Neural progenitor cell (in vitro differentiated cells): ENCODE measurements at regions not wholly inside any gene's neighbourhood (a gene's known extent, or its start where the extent isn't known, plus 50 kb on each side); places are given as distances from the start of the nearest gene placed in this dataset.

Source experiments
- DNase-seq: peaks from one replicate; pipeline ENCODE4 v3.0.0-alpha.2; 2016; ENCODE audit warnings: low spot score
- H2AFZ ChIP-seq: fragments of 200-600 bp; sonication (generic); replicated peaks from 2 replicates; pipeline ENCODE4 v1.6.1; 2016; ENCODE audit warnings: antibody characterized with exemption
- H3F3A ChIP-seq: fragments of 200-600 bp; sonication (generic); 2 replicates; pipeline ENCODE4 v1.6.1; 2016; ENCODE audit warnings: antibody characterized with exemption, low read depth
- H3K27ac ChIP-seq: fragments of 200-600 bp; sonication (generic); 2 replicates; pipeline ENCODE4 v1.5.1; 2016; ENCODE audit warnings: mild to moderate bottlenecking
- H3K27me3 ChIP-seq: fragments of 200-600 bp; sonication (generic); 2 replicates; pipeline ENCODE4 v1.6.1; 2016; ENCODE audit warnings: mild to moderate bottlenecking, moderate library complexity
- H3K36me3 ChIP-seq: fragments of 200-600 bp; sonication (generic); 2 replicates; pipeline ENCODE4 v1.5.1; 2016
- H3K4me1 ChIP-seq: fragments of 200-600 bp; sonication (generic); 2 replicates; pipeline ENCODE4 v1.6.1; 2016; ENCODE audit warnings: mixed run types
- H3K4me2 ChIP-seq: fragments of 200-600 bp; sonication (generic); 2 replicates; pipeline ENCODE4 v1.6.1; 2016
- H3K4me3 ChIP-seq: fragments of 200-600 bp; sonication (generic); 2 replicates; pipeline ENCODE4 v1.5.1; 2016
- H3K79me2 ChIP-seq: fragments of 200-600 bp; sonication (generic); 2 replicates; pipeline ENCODE4 v1.6.1; 2016; ENCODE audit warnings: low read depth
- H3K9ac ChIP-seq: fragments of 200-600 bp; sonication (generic); 2 replicates; pipeline ENCODE4 v1.6.1; 2016
- H3K9me3 ChIP-seq: fragments of 200-600 bp; sonication (generic); 2 replicates; pipeline ENCODE4 v1.5.1; 2016; ENCODE audit warnings: low read depth
- H4K20me1 ChIP-seq: fragments of 200-600 bp; sonication (generic); 2 replicates; pipeline ENCODE4 v1.6.1; 2016; ENCODE audit warnings: low read depth
- H3K27ac Mint-ChIP-seq: 3 replicates; pipeline ENCODE4 v1.8.0; 2021; ENCODE audit warnings: mixed read lengths
- H3K27me3 Mint-ChIP-seq: 2 replicates; pipeline ENCODE4 v1.8.0; 2022; ENCODE audit warnings: low read depth, mild to moderate bottlenecking, inconsistent platforms, moderate library complexity, mixed read lengths; ENCODE audit not compliant: insufficient read depth
- H3K36me3 Mint-ChIP-seq: 3 replicates; pipeline ENCODE4 v1.8.0; 2021; ENCODE audit warnings: mixed read lengths
- H3K4me1 Mint-ChIP-seq: 3 replicates; pipeline ENCODE4 v1.8.0; 2021; ENCODE audit warnings: mixed read lengths
- H3K4me3 Mint-ChIP-seq: 3 replicates; pipeline ENCODE4 v1.8.0; 2021; ENCODE audit warnings: mild to moderate bottlenecking, moderate library complexity, mixed read lengths
- H3K9me3 Mint-ChIP-seq: 3 replicates; pipeline ENCODE4 v1.8.0; 2020; ENCODE audit warnings: mixed read lengths
- EZH2 ChIP-seq: fragments of 200-600 bp; sonication (generic); IDR thresholded peaks from 2 replicates; pipeline ENCODE4 v1.6.1; 2017; ENCODE audit warnings: antibody characterized with exemption, mild to moderate bottlenecking, moderate library complexity
- EZH2phosphoT487 ChIP-seq: fragments of 200-600 bp; sonication (generic); IDR thresholded peaks from 2 replicates; pipeline ENCODE4 v1.6.1; 2017; ENCODE audit warnings: antibody characterized with exemption
- TF ChIP-seq, protein P1 (sequence below): fragments of 200-600 bp; sonication (generic); IDR thresholded peaks from 2 replicates; pipeline ENCODE4 v1.5.1; 2017; ENCODE audit warnings: antibody characterized with exemption, mild to moderate bottlenecking

DNA sequence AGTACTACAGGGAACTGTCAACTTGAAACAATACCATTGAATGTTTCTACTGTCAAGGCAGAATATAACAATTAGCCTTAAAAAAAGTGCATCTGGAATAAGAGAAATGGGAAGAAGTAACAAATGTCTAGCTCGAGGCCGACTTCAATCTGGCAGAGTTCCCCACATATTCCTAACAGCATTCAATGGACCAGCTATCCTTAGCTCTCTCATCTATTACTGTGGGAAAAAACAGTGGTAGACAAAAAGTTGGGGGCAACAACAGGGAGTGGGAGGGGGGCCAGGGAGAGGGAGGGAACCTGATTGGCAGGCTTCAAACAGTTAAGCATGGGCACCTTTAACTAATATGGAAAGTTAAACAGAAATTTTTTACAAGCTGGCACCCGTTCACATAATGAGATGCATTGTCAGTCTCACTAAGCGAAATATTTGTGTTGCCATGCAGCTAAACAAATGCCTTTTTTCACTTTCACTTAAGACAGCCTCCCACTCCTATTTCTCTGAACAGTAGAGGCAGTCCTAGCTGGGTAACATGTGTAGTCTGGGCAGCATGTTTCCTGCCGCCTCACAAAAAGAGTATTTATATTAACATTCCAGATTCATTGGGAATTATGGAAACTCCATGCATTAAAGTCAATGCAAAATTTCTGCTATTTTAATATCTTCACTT, 62.2 kb upstream of the SOX6 start:
- no peak overlapping the region for H3K4me3 Mint-ChIP-seq

DNA sequence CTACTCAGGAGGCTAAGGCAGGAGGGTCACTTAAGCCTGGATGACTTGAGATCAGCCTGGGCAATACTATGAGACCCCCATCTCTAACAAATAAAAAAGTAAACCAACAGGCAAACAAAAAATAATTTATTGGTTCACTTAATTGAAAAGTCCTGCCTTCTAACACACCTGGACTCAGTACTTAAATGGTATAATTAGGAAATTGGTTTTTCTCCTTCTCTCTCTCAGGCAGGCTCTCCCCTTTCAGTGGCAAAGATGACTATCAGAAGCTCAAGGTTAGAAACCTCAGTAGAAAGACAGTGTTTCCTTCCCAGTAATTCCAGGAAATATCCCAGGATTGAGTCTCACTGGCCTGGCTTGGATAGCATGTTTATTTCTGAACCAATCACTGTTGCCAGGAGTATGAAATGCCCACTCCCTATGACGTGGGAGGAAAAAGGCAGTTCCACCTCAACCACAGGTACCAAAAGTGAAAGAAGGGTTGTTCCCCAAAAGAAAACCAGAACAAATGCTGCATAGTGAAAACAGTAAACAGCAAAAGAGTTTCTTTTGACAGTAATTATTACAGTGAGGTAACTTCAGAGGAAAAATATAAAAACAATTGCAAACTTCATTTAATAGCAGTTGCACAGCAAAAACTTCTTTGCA, 56.3 kb upstream of the SOX6 start:
- Histone ChIP-seq H3K36me3 (no peaks in the 10 kb centered on the region), H3F3A (no peaks in the 10 kb centered on the region), H3K4me2 (no peak overlapping the region), H3K9me3 (no peaks in the 10 kb centered on the region), H4K20me1 (no peaks in the 10 kb centered on the region), H3K79me2 (no peaks in the 10 kb centered on the region), H3K4me3 (no peak overlapping the region), H3K27ac (no peak overlapping the region), H2AFZ (no peak overlapping the region), H3K27me3 (peaks cover 100% of the 10 kb centered on the region), H3K9ac (no peak overlapping the region), H3K4me1 (no peaks in the 10 kb centered on the region)
- Mint-ChIP-seq H3K27ac (no peak overlapping the region), H3K4me1 (no peaks in the 10 kb centered on the region), H3K27me3 (no peaks in the 10 kb centered on the region), H3K4me3 (no peak overlapping the region), H3K9me3 (no peaks in the 10 kb centered on the region), H3K36me3 (peaks cover 1% of the 10 kb centered on the region)
- TF ChIP-seq EZH2 (no peak), EZH2phosphoT487 (no peak)
- TF ChIP-seq, protein P1, sequence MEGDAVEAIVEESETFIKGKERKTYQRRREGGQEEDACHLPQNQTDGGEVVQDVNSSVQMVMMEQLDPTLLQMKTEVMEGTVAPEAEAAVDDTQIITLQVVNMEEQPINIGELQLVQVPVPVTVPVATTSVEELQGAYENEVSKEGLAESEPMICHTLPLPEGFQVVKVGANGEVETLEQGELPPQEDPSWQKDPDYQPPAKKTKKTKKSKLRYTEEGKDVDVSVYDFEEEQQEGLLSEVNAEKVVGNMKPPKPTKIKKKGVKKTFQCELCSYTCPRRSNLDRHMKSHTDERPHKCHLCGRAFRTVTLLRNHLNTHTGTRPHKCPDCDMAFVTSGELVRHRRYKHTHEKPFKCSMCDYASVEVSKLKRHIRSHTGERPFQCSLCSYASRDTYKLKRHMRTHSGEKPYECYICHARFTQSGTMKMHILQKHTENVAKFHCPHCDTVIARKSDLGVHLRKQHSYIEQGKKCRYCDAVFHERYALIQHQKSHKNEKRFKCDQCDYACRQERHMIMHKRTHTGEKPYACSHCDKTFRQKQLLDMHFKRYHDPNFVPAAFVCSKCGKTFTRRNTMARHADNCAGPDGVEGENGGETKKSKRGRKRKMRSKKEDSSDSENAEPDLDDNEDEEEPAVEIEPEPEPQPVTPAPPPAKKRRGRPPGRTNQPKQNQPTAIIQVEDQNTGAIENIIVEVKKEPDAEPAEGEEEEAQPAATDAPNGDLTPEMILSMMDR: no peak
- no peak for DNase-seq

More for the DNA sequence above, 62.2 kb upstream of the SOX6 start:
- no peaks in the 10 kb centered on the region for H4K20me1 ChIP-seq
- no peak overlapping the region for H3K4me3 ChIP-seq
- H3K79me2 ChIP-seq: no peaks in the 10 kb centered on the region
- peaks cover 4% of the 10 kb centered on the region for H3K4me1 Mint-ChIP-seq
- H3K9me3 ChIP-seq: no peaks in the 10 kb centered on the region
- H2AFZ ChIP-seq: no peak overlapping the region
- no peaks in the 10 kb centered on the region for H3K36me3 ChIP-seq
- H3K27me3 ChIP-seq: peaks cover 100% of the 10 kb centered on the region
- H3K27me3 Mint-ChIP-seq: no peaks in the 10 kb centered on the region
- no peaks in the 10 kb centered on the region for H3K36me3 Mint-ChIP-seq
- no peaks in the 10 kb centered on the region for H3K4me1 ChIP-seq
- H3K4me2 ChIP-seq: no peak overlapping the region
- no peak for DNase-seq
- no peak overlapping the region for H3K9ac ChIP-seq
- H3K27ac Mint-ChIP-seq: no peak overlapping the region
- TF ChIP-seq EZH2phosphoT487 (no peak), EZH2 (no peak)
- TF ChIP-seq, protein P1: no peak
- H3K9me3 Mint-ChIP-seq: no peaks in the 10 kb centered on the region
- H3F3A ChIP-seq: no peaks in the 10 kb centered on the region
- no peak overlapping the region for H3K27ac ChIP-seq

DNA sequence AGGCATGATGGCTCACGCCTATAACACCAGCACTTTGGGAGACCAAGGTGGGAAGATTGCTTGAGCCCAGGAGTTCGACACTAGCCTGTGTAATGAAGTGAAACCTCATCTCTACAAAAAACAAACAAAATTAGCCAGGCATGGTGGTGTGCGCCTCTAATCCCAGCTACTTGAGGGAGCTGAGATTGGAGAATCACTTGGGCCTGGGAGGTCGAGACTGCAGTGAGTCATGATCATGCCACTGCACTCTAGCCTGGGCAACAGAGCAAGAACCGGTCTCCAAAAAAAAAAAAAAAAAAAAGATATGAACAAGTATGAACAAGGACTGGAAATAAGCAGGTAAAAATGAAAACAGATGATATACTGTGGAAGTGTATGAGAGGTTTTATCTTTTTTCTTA, 54.1 kb upstream of the SOX6 start:
- no peak overlapping the region for H3K4me3 Mint-ChIP-seq
- H3K27ac Mint-ChIP-seq: no peak overlapping the region
- Histone ChIP-seq H3K4me2 (no peak overlapping the region), H3F3A (no peaks in the 10 kb centered on the region), H3K27ac (no peak overlapping the region), H3K27me3 (peaks cover 100% of the 10 kb centered on the region), H3K36me3 (no peaks in the 10 kb centered on the region), H4K20me1 (no peaks in the 10 kb centered on the region), H3K4me3 (no peak overlapping the region), H3K79me2 (no peaks in the 10 kb centered on the region), H3K4me1 (peaks cover 8% of the 10 kb centered on the region), H2AFZ (no peak overlapping the region), H3K9ac (no peak overlapping the region), H3K9me3 (no peaks in the 10 kb centered on the region)
- no peak for TF ChIP-seq EZH2phosphoT487
- H3K9me3 Mint-ChIP-seq: no peaks in the 10 kb centered on the region
- H3K4me1 Mint-ChIP-seq: peaks cover 12% of the 10 kb centered on the region
- no peak for DNase-seq
- H3K36me3 Mint-ChIP-seq: peaks cover 1% of the 10 kb centered on the region
- H3K27me3 Mint-ChIP-seq: no peaks in the 10 kb centered on the region

DNA sequence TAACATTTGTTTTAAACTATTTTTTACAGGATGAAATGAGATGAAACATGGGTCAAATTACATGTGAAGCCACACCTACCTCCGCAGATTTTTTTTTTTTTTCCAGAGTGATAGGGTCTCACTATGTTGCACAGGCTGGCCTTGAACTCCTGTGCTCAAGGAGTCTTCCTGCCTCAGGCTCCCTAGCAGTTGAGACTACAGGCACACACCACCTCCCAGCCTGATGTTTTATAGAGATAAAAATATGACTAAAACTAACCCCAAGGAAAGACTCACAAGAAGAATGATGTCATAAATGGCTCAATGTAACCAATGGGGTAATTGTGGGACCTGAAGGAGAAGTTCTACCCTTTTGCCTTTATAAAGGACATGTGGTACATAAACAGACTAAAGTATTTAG, 52.3 kb upstream of the SOX6 start:
- Histone ChIP-seq H3F3A (peaks cover 15% of the 10 kb centered on the region), H3K4me2 (no peak overlapping the region), H3K4me1 (peaks cover 27% of the 10 kb centered on the region), H3K27me3 (peaks cover 100% of the 10 kb centered on the region), H2AFZ (no peak overlapping the region), H3K9me3 (no peaks in the 10 kb centered on the region), H3K79me2 (no peaks in the 10 kb centered on the region), H3K4me3 (no peak overlapping the region), H3K36me3 (no peaks in the 10 kb centered on the region), H3K9ac (no peak overlapping the region), H4K20me1 (no peaks in the 10 kb centered on the region), H3K27ac (no peak overlapping the region)
- Mint-ChIP-seq H3K27me3 (no peaks in the 10 kb centered on the region), H3K4me1 (peaks cover 29% of the 10 kb centered on the region), H3K36me3 (peaks cover 1% of the 10 kb centered on the region), H3K27ac (no peak overlapping the region), H3K9me3 (no peaks in the 10 kb centered on the region), H3K4me3 (no peak overlapping the region)
- no peak for TF ChIP-seq EZH2
- TF ChIP-seq, protein P1: no peak
- no peak for TF ChIP-seq EZH2phosphoT487
- no peak for DNase-seq
